NCI-H1694 treated with DMSO at 0.1 percent for 48 hours (cell line): ENCODE measurements at regions not wholly inside any gene's neighbourhood (a gene's known extent, or its start where the extent isn't known, plus 50 kb on each side); places are given as distances from the start of the nearest gene placed in this dataset.

Experiments used
- DNase-seq: peaks from one replicate; lab custom pipeline; 2025; lab: John Stamatoyannopoulos, UW

- DNase-seq: no peak
Observed at GRCh38 chr18:7415081-7415894, 151.8 kb upstream of the PTPRM start.

- no peak for DNase-seq
Observed at GRCh38 chr18:7417727-7418126, 149.4 kb upstream of the PTPRM start.

GRCh38 chr18:7429831-7430230, 137.3 kb upstream of the PTPRM start:
- DNase-seq: no peak

- DNase-seq: no peak
Observed at GRCh38 chr18:7436166-7436565, 130.9 kb upstream of the PTPRM start.

GRCh38 chr18:7437870-7438269, 129.2 kb upstream of the PTPRM start:
- DNase-seq: no peak

GRCh38 chr18:7438646-7439045, 128.5 kb upstream of the PTPRM start:
- no peak for DNase-seq

GRCh38 chr18:7447318-7448028, 119.6 kb upstream of the PTPRM start:
- no peak for DNase-seq

- peak; percentile 4 for DNase-seq
Observed at GRCh38 chr18:7452331-7452730, 114.8 kb upstream of the PTPRM start.

GRCh38 chr18:7454429-7454828, 112.7 kb upstream of the PTPRM start:
- no peak for DNase-seq

- DNase-seq: no peak
Observed at GRCh38 chr18:7456376-7456775, 110.7 kb upstream of the PTPRM start.

- DNase-seq: no peak
Observed at GRCh38 chr18:7457262-7457661, 109.9 kb upstream of the PTPRM start.

- no peak for DNase-seq
Observed at GRCh38 chr18:7458884-7459283, 108.2 kb upstream of the PTPRM start.

GRCh38 chr18:7459851-7460770, 107.0 kb upstream of the PTPRM start:
- no peak for DNase-seq

GRCh38 chr18:7464245-7464966, 102.7 kb upstream of the PTPRM start:
- no peak for DNase-seq

GRCh38 chr18:7466190-7466589, 100.9 kb upstream of the PTPRM start:
- no peak for DNase-seq

GRCh38 chr18:7467708-7468466, 99.2 kb upstream of the PTPRM start:
- no peak for DNase-seq

- no peak for DNase-seq
Observed at GRCh38 chr18:7470101-7470500, 97.0 kb upstream of the PTPRM start.

GRCh38 chr18:7470503-7470902, 96.6 kb upstream of the PTPRM start:
- DNase-seq: no peak

- no peak for DNase-seq
Observed at GRCh38 chr18:7476386-7476785, 90.7 kb upstream of the PTPRM start.

- DNase-seq: no peak
Observed at GRCh38 chr18:7479756-7480155, 87.4 kb upstream of the PTPRM start.

- DNase-seq: no peak
Observed at GRCh38 chr18:7480879-7481278, 86.2 kb upstream of the PTPRM start.
